HG02981 (cell line): ENCODE measurements at regions not wholly inside any gene's neighbourhood (a gene's known extent, or its start where the extent isn't known, plus 50 kb on each side); places are given as distances from the start of the nearest gene placed in this dataset.

Experiments
- ATAC-seq: cut with Tn5 transposase; IDR thresholded peaks from one replicate; pipeline ENCODE4 v1.9.1; 2021; ENCODE audit warnings: mild to moderate bottlenecking, moderate library complexity; ENCODE audit not compliant: unreplicated experiment

- no peak for ATAC-seq
These were observed 187.2 kb downstream of the TOMM20 start for GRCh38 chr1:234941321-234942011.

- no peak for ATAC-seq
These were observed 187.8 kb downstream of the TOMM20 start for GRCh38 chr1:234940841-234941240.

- ATAC-seq, result no peak
These were observed 189.7 kb downstream of the TOMM20 start for GRCh38 chr1:234938924-234939323.

GRCh38 chr1:234938135-234938534 is 190.5 kb downstream of the TOMM20 start:
- ATAC-seq, result no peak

- no peak for ATAC-seq
These were observed 191.8 kb downstream of the TOMM20 start for GRCh38 chr1:234936612-234937389.

- ATAC-seq, result no peak
These were observed 194.0 kb downstream of the TOMM20 start for GRCh38 chr1:234934611-234935033.

GRCh38 chr1:234933475-234933874 is 195.2 kb downstream of the TOMM20 start:
- ATAC-seq, result peak; percentile 94

- no peak for ATAC-seq
These were observed 195.9 kb downstream of the TOMM20 start for GRCh38 chr1:234932511-234933430.

GRCh38 chr1:234932106-234932505 is 196.5 kb downstream of the TOMM20 start:
- ATAC-seq, result no peak

- ATAC-seq, result no peak
These were observed 197.1 kb downstream of the TOMM20 start for GRCh38 chr1:234931404-234931973.

GRCh38 chr1:234929369-234929768 is 199.3 kb downstream of the TOMM20 start:
- ATAC-seq, result no peak

- ATAC-seq, result no peak
These were observed 200.0 kb downstream of the TOMM20 start for GRCh38 chr1:234928642-234929041.

GRCh38 chr1:234927971-234928640 is 200.5 kb downstream of the TOMM20 start:
- no peak for ATAC-seq

GRCh38 chr1:234927312-234927970 is 201.2 kb downstream of the TOMM20 start:
- no peak for ATAC-seq

GRCh38 chr1:234926559-234927311 is 201.9 kb downstream of the TOMM20 start:
- peak; percentile 79 for ATAC-seq

GRCh38 chr1:234926264-234926558 is 202.4 kb downstream of the TOMM20 start:
- ATAC-seq, result no peak

GRCh38 chr1:234925440-234926263 is 203.0 kb downstream of the TOMM20 start:
- no peak for ATAC-seq
